OCI-LY7 (cell line): ENCODE measurements at regions not wholly inside any gene's neighbourhood (a gene's known extent, or its start where the extent isn't known, plus 50 kb on each side); places are given as distances from the start of the nearest gene placed in this dataset.

ENCODE experiments used
- CTCF ChIP-seq: fragments of 200-600 bp; sonication (generic); conservative IDR thresholded peaks from 2 replicates; pipeline ENCODE4 v1.5.1; 2014; ENCODE audit warnings: mild to moderate bottlenecking, antibody characterized with exemption, low read length, moderate library complexity, mixed read lengths
- EZH2phosphoT487 ChIP-seq: fragments of 200-600 bp; sonication (generic); IDR thresholded peaks from 2 replicates; pipeline ENCODE4 v1.6.1; 2018; ENCODE audit warnings: low read depth, borderline replicate concordance, mild to moderate bottlenecking, mixed run types, antibody characterized with exemption, low read length, moderate library complexity, mixed read lengths

GRCh38 chr2:37812414-37812813 lies 112.7 kb upstream of the RMDN2 start:
- TF ChIP-seq EZH2phosphoT487 (no peak), CTCF (peak; percentile 49; the same call in 1 of the 2 replicates)
